Right hindlimb (tissue), 1 donor: ENCODE measurements at regions not wholly inside any gene's neighbourhood (a gene's known extent, or its start where the extent isn't known, plus 50 kb on each side); places are given as distances from the start of the nearest gene placed in this dataset.

Experiments used
- DNase-seq: peaks from one replicate; pipeline ENCODE4 v3.0.0-alpha.2; 2018

DNA sequence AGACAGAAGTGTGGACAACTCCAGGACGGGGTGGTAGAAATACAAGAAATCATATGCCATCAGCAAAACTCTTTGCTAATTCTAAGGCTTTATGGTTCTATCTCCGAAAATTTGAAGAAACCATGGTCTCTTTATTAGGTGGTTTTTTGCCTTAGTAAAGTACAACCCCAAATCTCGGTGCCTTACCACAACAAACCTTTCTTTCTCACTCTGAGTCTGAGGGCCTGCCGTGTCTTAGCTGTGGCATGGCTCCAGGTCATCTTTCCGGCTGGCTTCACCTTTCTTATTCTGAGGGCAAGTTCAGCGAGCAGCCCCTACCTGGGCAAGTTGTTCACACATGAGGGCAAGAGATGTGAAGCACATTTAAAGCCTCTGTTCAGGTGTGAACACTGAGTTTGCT is 280.6 kb downstream of the TTLL7 start:
- DNase-seq, result no peak

DNA sequence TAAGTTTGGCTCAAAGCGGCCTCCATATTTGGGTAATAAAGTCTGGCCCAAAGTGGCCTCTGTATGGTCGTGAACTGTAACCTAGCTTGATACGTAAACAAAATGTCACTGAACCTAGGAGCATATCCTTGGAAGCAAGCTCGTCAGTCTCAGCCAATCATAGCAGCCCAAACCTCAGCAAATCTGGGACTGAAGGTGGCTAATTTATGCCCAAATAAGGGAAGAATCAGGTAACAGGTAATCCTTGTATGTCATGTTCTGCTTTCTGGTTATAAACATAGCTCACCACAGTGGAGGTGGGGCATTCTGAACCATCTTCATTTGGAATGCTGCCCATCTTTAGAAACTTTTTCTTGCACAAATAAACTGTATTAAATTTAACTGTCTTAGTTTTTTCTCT is 281.1 kb downstream of the TTLL7 start:
- no peak for DNase-seq

DNA sequence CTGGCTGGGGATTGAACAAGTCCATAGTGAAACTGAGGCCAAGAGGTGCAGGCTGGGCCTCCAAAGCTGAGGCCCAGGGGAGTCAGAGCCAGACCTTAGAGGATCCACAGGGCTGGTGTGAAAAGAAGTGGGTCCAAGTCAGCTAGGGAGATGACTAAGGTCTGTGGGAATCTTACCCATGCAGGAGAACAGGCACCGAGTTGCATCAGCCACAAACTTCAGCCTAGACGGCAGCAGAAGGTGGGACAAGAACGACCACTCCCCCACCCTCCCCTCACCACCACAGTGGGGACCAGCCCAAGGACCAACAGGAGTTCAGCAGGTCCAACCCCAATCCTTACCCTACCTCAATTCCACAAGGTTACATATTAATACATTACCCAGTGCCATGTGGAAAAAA is 282.3 kb downstream of the TTLL7 start:
- no peak for DNase-seq

DNA sequence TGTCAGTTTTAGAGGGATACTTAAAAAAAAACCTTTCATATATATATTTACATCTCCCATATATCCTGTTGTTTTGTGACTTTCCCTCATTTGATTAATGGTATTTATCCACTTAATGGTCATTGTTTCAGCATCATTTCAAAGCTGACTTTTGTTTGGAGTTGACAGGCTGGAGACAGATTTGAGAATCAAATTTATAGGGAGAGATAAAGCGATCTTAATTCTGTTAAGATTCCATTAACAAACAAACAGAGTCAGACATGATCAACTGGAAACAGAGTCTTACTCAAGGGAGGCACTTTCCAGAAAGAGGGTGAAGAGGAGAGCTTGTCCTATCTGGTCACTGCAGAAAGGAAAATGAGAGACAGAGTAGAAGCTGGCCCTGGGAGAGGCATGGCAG is 283.4 kb downstream of the TTLL7 start:
- DNase-seq, result no peak

DNA sequence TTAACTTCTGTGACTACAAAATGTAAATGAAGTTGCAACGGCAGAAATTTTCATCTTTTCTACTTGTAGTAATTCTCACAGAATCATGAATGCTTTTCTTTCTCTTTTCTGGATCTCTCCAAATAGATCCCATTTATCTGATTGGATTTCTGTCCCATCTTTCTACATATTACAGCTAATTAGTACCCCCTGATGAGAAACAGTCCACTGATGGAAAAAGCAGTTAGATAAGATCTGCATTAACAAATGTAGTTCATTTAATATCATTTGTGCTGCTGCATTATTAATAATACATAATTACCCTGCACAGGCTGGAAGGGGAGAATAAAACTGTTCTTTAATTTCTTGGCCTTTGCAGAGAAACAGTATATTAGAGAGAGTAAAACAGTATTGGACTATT is 289.3 kb downstream of the TTLL7 start:
- no peak for DNase-seq

DNA sequence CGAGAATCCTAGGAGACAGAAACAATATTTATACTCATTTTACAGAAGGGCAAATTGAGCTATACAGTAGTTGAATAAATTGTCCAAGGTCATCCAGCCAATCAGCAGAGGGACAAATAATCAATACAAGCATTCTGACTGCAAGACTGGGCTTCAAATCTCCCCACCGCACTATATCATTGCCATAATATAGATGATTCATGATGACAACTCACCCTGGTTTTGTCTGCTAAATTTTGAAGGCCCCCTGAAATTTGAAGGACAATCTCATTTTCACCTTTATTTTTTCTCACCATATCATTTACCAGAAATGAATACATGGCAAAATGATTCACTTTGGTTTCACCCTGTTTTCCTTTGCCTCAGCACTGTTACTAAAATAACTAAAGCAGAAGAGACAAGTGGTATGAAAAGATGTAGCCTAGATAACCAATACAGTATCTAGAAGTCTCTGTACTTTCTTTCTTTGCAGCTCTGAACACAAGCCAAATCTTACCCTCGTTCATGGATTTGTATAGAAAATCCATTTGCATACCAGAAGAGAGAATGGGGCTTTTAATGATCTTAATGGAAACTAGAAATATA is 292.5 kb downstream of the TTLL7 start:
- DNase-seq, result no peak

DNA sequence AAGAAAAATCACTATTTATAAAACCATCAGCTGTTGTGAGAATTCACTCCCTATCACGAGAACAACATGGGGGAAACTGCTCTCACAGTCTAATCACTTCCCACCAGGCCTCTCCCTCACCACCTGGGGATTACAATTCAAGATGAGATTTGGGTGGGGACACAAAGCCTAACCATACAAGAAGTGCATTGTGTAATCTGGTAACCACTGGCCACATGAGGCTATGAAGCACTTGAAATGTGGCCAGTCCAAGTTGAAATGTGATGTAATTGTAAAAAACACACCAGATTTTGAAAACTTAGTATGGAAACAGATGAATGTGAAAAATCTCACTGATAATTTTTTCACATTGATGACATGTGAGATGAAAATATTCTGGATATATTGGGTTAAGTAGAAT is 293.8 kb downstream of the TTLL7 start:
- DNase-seq, result no peak

DNA sequence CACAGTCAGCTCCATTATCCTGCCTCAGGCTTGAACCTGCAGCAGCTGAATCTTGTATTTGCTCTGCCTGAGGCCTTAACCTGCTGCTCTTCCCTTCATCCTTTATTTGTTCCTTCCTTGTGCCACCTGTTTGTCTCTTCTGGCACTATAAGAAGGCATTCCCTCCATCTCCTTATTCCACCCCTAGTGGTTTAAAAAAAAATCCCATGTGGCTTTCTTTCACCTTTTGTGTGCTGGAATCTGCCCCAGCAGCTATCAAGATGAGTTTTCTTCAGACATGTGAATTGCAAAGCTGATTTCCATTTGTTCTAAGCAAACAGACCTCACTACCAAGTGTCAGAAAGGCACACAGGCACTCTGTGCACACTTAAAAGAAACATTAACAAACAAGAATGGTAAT is 294.6 kb downstream of the TTLL7 start:
- no peak for DNase-seq

DNA sequence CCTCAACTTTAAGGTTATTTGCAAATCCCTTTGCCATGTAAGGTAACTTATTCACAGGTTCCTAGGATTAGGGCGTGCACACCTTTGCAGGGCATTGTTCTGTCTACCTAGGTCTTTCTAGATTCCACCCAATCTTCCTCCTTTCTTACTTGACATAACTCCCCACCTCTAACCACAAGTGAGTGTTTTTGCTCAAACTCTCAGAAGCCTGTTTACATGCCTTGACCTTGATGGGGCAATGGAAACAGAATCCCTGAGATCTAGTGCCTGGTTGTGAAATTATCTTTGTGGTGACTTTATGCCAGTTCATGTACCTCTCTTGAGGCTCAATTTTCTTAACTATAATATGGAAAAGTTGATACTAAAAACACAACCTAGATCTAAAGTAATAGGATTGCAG is 296.6 kb downstream of the TTLL7 start:
- no peak for DNase-seq

DNA sequence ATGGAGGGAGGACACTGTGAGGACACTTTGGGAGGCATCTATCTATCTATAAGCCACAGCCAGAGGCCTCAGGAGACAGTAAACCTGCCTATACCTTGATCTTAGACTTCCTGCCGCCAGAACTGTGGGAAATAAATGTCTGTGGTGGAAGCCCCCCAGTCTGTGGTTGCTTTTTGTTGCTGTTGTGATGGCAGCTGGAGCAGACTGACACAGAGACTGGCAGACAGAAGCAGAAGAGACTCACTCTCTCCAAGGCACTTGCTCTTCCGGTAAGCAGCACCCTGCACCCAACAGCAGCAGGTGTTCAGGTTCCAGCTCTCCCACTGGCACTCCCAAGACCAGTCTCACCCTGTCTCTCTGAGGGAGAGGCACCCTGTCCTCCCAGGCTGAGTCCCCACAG is 297.6 kb downstream of the TTLL7 start:
- no peak for DNase-seq

DNA sequence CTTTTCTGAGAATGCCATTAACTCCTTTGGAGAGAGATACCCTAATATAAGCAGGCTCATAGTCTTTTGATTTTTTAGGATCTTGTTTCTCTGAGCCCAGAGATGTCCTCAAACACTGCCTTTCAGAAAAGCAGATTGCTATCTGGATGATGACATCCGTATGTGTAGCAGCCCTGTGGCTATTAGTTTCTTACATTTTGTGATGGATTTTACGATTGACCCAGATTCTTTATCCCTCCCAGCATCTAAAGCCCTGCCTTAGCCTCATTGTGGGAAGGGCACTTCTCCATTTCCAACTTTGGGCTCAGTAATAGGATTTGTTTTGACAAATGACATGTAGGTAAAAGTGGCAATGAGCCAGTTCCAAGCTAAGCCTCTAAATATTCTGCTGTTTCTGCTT is 300.3 kb downstream of the TTLL7 start:
- DNase-seq, result no peak

DNA sequence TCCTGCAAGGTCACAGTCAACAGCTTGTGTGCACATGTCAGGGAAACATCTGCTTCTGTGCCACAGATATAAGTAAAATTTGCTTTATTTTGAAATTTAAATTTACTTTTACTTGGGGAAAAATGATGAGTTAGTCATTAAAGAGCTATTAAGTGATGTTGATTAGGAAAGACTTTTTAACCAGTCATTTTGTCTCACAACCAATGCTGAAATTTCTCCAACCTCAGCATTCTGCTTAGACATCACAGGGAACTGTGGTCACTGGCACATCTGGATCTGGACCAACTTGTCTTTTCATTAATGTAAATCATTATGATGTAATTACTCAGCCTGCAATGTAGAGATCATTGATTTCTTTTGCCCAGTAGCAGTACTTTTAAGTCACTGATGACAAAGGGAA is 301.0 kb downstream of the TTLL7 start:
- DNase-seq, result no peak

DNA sequence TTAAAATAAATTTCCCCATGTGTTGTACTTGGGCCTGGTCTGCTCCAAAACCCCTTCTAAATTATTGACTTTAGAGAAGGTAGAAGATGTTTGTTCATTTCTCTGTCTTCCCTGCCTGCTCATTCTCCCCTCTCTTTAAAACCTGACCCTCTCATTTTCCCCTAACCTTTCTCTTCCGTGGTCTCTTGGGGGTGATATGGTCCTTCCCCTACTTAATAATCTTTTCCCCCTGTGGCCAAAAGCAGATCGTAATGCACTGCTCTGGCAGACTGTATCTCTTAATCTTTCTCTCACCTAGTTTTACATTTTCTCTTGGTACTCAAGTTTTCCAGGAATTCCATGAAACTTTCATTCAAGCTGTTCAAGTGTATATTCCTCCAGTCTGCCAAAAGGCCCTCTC is 301.7 kb downstream of the TTLL7 start:
- DNase-seq, result no peak

DNA sequence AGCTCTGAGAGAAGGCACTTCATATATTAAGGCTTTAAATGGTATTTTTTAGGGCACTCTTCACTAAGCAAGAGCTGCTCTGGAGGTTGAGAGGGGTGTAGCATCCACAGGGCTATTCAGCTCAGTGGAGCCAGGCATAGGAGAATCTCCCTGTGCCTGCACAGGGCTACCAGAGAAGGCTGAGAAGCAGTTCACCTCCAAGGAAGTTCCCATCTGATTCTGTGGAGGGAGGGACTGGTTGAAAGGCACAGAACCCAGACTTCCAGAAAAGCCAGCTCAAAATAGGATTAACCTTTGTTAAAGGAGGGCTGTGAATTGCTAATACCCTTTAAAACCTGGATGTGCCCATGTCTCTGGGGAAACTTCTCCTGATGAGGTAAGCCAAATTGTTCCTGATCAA is 304.5 kb downstream of the TTLL7 start:
- no peak for DNase-seq

DNA sequence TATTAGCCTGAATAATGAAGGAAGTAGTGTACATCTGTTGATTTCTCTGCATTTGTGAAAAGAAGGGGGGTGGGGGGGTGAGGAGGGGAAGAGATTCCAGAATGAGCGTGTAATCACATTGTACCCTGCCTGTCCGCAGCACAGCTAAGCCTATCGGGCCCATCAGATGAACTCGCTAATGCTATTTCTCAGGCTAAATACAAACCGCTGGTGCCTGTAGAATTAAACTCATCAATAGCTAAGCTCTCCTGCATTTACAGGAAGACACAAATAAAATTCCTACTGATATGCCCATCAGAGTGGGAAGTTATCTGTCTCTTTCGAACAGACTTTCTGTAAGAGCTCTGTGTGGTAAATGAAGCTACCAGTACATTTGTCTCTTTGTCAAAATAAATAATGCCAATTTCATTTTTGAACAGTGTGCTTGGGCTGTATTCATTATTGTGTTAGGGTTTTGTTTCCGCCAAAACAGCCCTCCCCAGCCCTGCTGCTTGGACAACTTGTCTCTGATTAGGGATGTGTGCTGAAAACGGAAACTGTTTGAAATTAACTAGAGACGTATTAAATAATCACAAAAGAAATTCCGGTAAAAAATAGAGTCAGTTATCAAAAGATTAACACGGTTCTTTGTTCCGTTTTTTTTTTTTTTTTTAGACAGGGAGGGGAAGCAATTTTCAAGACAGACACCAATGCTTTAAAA is 305.4 kb downstream of the TTLL7 start:
- peak; percentile 22 for DNase-seq

DNA sequence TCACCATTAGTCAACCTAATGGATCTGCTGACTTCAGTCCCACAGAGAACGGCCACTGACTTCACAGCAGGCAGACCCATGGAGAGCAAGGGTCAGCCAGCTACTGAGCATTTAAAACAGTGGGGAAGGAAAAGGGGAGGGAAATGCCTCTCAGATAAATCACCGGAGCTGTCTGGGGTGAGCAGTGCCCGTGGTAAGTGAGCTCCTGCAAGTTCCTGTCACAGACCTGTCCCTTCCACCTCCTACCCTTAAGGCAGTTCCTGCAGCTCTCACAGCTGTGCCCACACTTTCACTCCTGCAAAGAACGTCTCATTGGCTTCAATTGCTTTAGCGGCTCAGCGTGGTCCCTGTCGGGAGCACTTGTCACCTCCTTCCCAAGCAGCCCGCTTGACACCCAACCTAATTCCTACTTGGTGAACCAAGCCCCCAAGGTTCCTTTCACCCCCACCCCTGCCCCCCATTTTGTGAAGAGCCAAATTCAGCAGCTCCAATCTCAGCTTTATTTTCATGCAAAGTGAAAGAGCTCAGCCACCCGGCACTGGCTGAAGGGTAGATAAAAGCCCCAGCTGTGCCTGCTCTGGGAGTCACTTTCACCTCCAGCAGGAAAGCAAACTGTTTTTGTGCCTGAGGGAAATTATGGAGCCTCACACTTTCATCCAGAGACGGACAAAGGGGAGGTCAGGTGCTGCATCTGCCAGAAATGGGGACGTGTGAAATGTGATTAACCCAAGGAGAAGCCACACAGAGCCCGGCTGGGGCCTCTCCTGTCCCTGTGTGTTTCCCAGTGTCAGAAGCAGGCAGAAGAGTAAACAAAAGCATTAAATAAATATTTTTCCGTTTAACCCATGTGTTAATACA is 306.2 kb downstream of the TTLL7 start:
- peak; percentile 38 for DNase-seq

DNA sequence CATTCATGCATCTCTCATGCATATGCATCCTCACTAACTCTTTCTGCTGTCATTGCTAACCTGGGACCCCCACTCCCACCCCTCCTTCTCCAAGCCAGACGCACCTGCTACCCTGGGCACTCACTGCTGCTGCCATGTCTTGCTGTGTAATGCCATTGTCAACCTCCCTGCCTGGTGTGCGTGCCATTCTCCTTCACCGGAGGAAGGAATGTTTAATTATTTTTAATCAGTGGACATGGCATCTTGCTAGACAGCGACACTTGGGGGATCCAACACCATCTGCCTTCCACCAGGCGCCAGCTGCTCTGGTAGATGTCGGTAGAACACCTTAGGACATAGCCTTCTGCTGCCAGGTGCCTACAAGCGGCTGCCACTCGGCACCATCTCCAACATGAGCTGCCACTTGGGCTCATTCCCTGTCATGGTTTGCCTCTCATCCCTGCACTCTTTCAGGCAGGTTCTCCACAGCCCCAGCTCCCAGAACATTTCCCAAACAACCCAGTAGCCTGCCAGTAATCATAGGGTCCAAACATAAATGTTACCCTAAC is 306.9 kb downstream of the TTLL7 start:
- no peak for DNase-seq

DNA sequence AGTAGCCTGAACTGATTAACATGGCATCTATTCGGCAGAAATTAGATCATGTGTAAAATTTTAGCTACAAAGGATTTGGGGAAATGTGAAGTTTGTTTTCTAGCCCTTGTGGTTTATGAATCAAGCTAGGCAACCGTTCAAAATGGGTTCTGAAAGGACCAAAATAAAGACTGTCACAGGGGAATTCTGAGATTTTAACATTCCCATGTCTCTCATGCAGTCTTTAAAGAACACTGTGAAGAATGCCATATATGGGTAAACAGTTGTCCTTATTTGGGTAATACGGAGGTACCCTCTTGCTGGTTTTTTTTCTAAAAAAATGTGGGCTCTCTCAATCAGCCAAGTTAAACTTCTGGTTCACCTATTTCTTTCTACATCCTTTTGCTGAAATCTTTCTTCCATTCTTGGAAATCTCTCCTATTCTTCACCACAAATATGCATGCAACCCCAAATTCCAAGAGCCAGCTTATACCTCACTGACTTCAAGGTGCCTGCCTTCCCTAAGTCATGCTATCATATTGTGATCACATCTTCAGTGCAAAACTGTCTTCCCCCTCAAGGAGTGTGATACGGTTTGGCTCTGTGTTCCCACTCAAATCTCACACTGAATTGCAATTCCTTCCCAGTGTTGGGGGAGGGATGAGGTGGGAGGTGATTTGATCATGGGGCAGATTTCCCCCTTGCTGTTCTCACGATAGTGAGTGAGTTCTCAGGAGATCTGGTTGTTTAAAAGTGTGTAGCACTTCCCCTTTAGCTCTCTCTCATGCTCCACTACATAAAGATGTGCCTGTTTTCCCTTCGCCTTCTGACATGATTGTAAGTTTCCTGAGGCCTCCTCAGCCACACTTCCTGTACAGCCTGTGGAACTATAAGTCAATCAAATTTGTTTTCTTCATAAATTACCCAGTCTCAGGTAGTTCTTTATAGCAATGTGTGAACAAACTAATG is 308.7 kb downstream of the TTLL7 start:
- DNase-seq, result no peak

DNA sequence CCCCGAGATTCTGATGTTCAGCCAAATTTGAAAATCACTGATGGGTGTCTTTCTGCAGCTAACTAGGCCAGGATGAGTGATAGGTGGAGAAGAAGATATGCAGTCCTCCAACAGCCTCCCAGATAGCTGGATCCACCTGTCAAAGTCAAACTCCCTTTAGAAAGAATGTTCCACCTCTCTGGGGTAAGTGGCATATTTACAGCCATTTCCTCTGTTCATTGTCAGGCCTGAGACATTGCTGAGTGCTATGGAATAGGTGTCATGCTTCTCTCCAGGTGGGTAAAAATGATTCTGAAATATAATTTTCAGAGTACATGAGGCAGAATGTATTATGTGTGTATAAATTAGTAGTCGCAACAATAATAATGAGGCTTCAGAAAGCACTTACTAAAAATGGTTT is 316.8 kb downstream of the TTLL7 start:
- DNase-seq, result no peak

DNA sequence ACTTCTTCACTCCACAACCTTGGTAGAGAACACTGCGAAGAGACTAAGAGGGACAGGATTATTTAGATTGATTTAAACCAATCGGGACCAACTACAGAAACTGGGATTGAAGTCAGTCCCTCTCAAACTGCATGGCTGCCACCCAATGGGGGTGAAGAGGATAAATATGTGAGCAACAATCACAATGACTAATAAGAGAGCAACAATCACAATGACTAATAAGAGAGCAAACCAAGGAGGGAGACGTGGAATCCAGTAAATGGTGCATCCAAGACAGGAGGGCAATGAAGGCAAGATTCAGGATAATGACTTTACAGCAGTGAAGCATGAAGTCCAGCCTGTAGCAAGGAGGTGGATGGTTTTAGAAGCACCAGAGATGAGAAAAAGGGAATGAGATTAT is 322.8 kb downstream of the TTLL7 start:
- DNase-seq, result no peak

DNA sequence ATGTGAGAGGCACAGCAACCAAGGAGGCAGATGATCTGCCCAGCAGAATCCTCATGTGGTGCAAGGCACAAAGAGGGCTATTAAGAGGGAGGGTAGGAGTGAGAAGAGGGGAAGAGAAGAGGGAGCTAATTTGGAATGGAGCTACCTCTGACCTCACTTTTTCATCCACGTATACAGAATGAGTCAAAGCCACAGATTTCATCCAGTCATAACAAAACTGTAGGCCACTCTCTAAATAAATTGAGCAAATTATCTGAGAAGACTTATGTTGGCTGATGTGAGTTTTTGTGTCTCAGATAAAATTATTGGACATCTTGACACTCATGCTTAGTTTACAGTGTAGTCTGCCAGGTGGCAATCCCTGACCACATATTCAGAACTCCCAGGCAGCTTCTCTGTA is 325.6 kb downstream of the TTLL7 start:
- no peak for DNase-seq

DNA sequence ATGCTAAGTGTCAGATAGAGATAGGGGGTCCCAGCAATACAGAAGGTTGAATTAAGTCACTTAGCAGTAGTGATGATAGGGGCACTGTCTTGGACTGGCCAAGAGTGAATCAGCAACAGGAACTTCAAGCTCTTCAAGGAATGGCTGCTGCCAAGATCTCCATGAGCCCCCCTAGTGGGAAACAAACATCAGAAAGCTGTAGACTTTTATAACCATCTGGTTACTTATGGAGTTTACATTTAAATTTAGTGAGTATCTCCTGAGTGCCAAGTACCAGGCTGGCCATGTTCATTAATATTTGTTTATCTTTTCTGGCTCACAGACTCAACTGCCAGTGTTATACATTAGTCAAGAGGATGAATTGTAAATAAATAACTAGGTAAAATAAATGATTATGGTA is 327.3 kb downstream of the TTLL7 start:
- no peak for DNase-seq
